Glutamatergic neuron (in vitro differentiated cells): ENCODE measurements at regions not wholly inside any gene's neighbourhood (a gene's known extent, or its start where the extent isn't known, plus 50 kb on each side); places are given as distances from the start of the nearest gene placed in this dataset.

ENCODE experiments used
- DNase-seq: peaks from one replicate; pipeline ENCODE4 v3.0.0; 2022
- H3K27ac Mint-ChIP-seq: one replicate; pipeline ENCODE4 v1.8.0; 2020; ENCODE audit warnings: mild to moderate bottlenecking, mixed read lengths, inconsistent platforms; ENCODE audit not compliant: unreplicated experiment
- H3K27me3 Mint-ChIP-seq: one replicate; pipeline ENCODE4 v1.8.0; 2020; ENCODE audit warnings: mild to moderate bottlenecking, moderate library complexity, mixed read lengths, inconsistent platforms; ENCODE audit not compliant: unreplicated experiment
- H3K36me3 Mint-ChIP-seq: one replicate; pipeline ENCODE4 v1.8.0; 2020; ENCODE audit warnings: mild to moderate bottlenecking, mixed read lengths, inconsistent platforms; ENCODE audit not compliant: unreplicated experiment
- H3K4me1 Mint-ChIP-seq: one replicate; pipeline ENCODE4 v1.8.0; 2020; ENCODE audit warnings: mild to moderate bottlenecking, low read depth, mixed read lengths, inconsistent platforms; ENCODE audit not compliant: unreplicated experiment
- H3K4me3 Mint-ChIP-seq: one replicate; pipeline ENCODE4 v1.8.0; 2020; ENCODE audit warnings: mild to moderate bottlenecking, mixed read lengths, inconsistent platforms; ENCODE audit not compliant: unreplicated experiment
- H3K9me3 Mint-ChIP-seq: one replicate; pipeline ENCODE4 v1.8.0; 2020; ENCODE audit warnings: mild to moderate bottlenecking, moderate library complexity, mixed read lengths, inconsistent platforms; ENCODE audit not compliant: unreplicated experiment
- TF ChIP-seq, protein P1 (sequence below): fragments of 200-600 bp; sonication (generic); IDR thresholded peaks from one replicate; pipeline ENCODE4 v1.5.0; 2021; ENCODE audit not compliant: partially characterized antibody, unreplicated experiment

DNA sequence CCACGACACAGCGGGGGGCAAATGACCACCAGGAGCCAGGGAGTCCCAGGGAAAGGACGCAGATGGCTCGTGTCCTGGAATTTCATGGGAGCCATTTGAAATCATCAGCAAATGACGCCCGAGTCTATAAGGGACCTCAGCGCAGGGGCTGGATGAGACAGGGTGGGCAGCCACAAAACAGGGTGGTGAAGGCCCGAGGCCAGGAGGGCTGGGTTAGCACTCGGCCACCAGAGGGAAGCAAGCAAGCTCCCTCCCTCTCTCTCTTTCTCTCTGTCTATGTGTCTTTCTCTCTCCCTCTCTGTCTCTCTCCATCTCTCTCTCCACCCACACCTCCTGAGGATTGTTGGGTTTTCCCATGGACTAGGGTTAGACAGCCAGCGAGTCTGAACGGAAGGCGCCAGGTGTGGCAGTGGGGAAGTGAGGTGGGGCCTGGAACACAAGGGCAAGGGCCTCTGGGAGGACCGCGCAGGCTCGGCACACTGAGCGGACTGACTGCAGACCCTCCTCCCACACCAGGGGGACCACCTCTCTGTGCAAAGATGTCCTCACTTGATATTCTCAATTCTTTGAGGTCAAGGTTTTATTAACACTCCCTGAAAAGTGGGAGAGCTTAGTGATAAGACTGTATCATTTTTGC is 73.8 kb upstream of the TMPRSS2 start:
- Mint-ChIP-seq H3K9me3 (peaks cover 1% of the 10 kb centered on the region), H3K36me3 (peaks cover 16% of the 10 kb centered on the region), H3K4me1 (no peaks in the 10 kb centered on the region), H3K4me3 (no peak overlapping the region), H3K27me3 (peaks cover 2% of the 10 kb centered on the region), H3K27ac (no peak overlapping the region)
- DNase-seq, result no peak
- TF ChIP-seq, protein P1, sequence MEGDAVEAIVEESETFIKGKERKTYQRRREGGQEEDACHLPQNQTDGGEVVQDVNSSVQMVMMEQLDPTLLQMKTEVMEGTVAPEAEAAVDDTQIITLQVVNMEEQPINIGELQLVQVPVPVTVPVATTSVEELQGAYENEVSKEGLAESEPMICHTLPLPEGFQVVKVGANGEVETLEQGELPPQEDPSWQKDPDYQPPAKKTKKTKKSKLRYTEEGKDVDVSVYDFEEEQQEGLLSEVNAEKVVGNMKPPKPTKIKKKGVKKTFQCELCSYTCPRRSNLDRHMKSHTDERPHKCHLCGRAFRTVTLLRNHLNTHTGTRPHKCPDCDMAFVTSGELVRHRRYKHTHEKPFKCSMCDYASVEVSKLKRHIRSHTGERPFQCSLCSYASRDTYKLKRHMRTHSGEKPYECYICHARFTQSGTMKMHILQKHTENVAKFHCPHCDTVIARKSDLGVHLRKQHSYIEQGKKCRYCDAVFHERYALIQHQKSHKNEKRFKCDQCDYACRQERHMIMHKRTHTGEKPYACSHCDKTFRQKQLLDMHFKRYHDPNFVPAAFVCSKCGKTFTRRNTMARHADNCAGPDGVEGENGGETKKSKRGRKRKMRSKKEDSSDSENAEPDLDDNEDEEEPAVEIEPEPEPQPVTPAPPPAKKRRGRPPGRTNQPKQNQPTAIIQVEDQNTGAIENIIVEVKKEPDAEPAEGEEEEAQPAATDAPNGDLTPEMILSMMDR, result no peak

DNA sequence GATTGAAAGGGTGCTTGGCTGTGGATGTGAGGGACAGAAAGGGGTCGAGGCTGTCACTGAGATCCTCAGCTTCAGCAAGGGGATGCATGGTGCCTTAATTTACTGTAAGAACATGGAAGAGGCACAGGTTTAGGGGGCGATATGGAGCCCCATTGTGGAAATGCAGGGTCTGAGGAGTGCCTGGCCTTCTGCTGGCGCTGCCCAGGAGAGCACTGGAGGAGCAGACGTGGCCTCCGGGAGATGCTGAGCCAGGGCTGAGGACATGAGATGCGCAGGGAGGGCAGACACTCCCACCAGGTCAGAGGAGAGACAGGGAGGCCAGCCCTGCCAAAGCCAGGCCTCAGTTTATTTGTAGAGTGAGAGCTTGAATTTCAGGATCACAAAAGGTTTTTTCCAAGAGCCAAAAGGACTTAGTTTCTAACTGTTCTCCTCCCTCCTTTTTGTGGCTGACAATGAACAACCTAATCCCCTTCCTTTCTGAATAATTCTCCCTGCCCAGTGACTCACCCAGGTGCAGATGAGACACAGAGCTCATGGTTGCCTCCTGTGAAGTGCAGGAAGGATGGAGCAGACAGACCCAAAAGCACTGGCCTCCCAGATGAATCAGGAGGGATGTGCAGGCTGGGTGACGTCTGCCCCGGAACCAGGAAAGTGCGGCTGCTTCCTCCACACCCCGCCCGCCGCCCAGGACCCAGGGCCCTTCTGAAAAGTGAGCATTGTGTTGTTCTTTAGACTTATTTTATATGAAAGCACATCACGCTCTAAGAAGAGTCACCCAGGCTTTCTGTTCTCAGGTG is 73.0 kb upstream of the TMPRSS2 start:
- TF ChIP-seq, protein P1, result no peak
- H3K9me3 Mint-ChIP-seq, result peaks cover 1% of the 10 kb centered on the region
- H3K4me3 Mint-ChIP-seq, result no peak overlapping the region
- DNase-seq, result no peak
- peaks cover 2% of the 10 kb centered on the region for H3K27me3 Mint-ChIP-seq
- H3K27ac Mint-ChIP-seq, result no peak overlapping the region
- no peaks in the 10 kb centered on the region for H3K4me1 Mint-ChIP-seq
- H3K36me3 Mint-ChIP-seq, result peaks cover 20% of the 10 kb centered on the region

DNA sequence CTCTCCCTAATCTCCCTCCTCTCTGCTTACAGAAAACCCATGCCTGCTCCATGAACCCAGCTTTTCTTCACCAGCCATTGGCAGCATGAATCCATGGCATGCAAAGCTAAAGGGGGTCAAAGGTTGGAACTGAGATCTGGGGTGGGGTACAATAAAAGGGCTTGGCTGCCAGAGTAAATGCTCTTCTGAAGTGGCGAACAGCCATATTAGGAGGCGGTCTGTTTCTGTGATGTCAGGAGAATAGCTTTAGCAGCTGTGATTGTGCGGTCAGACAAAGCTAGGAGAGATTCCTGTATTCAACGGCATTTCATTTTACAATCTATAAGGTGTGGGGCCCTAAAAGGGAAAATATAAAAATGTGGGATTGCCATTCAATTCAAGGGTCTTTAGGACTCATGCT is 71.7 kb upstream of the TMPRSS2 start:
- TF ChIP-seq, protein P1, result no peak
- Mint-ChIP-seq H3K9me3 (peaks cover 1% of the 10 kb centered on the region), H3K27me3 (peaks cover 2% of the 10 kb centered on the region), H3K36me3 (peaks cover 20% of the 10 kb centered on the region), H3K27ac (no peak overlapping the region), H3K4me1 (no peaks in the 10 kb centered on the region), H3K4me3 (no peak overlapping the region)
- no peak for DNase-seq

DNA sequence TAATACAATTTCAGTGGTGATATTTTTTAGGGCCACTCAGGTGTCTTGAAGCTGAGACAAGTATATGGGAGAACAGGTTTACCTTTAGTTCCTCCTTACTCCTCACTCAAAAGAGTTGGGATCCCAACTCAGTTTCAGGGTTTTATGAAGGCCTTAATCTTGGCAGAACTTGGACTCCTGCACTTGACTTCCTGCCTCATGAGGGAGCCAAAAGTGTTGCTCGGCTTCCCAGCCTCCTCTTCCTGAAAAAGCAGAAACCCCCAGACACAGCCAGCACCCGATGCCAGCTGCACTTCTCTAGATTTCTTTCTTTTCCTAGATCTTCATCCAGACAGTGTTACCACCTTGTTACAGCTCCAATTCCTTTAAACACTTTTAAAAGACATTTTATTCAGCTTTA is 70.8 kb upstream of the TMPRSS2 start:
- H3K27me3 Mint-ChIP-seq, result peaks cover 2% of the 10 kb centered on the region
- no peak overlapping the region for H3K27ac Mint-ChIP-seq
- H3K36me3 Mint-ChIP-seq, result peaks cover 20% of the 10 kb centered on the region
- peaks cover 1% of the 10 kb centered on the region for H3K9me3 Mint-ChIP-seq
- no peaks in the 10 kb centered on the region for H3K4me1 Mint-ChIP-seq
- H3K4me3 Mint-ChIP-seq, result no peak overlapping the region
- TF ChIP-seq, protein P1, result no peak
- no peak for DNase-seq

DNA sequence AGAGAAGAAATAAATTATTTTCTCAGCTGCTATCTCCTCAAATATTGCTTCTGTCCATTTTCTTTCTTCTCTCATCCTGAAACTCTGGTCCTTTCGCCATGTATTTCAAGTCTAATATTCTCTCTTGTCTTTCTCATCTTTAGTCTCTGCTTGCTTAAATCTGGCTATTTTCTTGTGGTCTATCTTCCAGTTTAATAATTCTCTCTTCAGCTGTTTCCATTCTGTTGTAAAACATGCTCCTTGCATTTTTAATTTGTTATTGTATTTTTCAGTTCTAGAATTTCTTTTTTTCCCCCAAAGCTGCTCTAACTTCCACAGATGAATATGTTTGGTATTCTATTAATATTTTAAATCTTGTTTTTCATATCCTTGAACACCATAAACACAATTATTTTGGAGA is 70.1 kb upstream of the TMPRSS2 start:
- Mint-ChIP-seq H3K27ac (no peak overlapping the region), H3K27me3 (peaks cover 2% of the 10 kb centered on the region), H3K9me3 (peaks cover 1% of the 10 kb centered on the region), H3K4me3 (no peak overlapping the region), H3K36me3 (peaks cover 20% of the 10 kb centered on the region), H3K4me1 (no peaks in the 10 kb centered on the region)
- TF ChIP-seq, protein P1, result no peak
- no peak for DNase-seq
